ENCODE measurements at regions not wholly inside any gene's neighbourhood (a gene's known extent, or its start where the extent isn't known, plus 50 kb on each side); places are given as distances from the start of the nearest gene placed in this dataset.
"Not testable (repeated sequence)": the region's sequence is repeated elsewhere in the genome, so short reads cannot be mapped to it uniquely, and the experiment has no call there.

- Mint-ChIP-seq H3K36me3 (no peaks in the 10 kb centered on the region), H3K27me3 (no peaks in the 10 kb centered on the region), H3K4me3 (no peak overlapping the region), H3K27ac (no peak overlapping the region), H3K9me3 (no peaks in the 10 kb centered on the region), H3K4me1 (no peaks in the 10 kb centered on the region)
- no peak for ATAC-seq (ENCODE audit: low read depth)
- POLR2A ChIA-PET: no interaction called here
- DNase-seq: no peak
Measured at GRCh38 chr3:168964736-168965135, 698.8 kb downstream of the MECOM start.

GRCh38 chr3:168961271-168961670 is 702.2 kb downstream of the MECOM start:
- POLR2A ChIA-PET: no interaction called here
- no peak for ATAC-seq (ENCODE audit: low read depth)
- no peak overlapping the region for H3K27ac Mint-ChIP-seq
- DNase-seq: no peak
- no peaks in the 10 kb centered on the region for H3K27me3 Mint-ChIP-seq
- H3K9me3 Mint-ChIP-seq: no peaks in the 10 kb centered on the region
- H3K4me1 Mint-ChIP-seq: no peaks in the 10 kb centered on the region
- H3K4me3 Mint-ChIP-seq: no peak overlapping the region
- H3K36me3 Mint-ChIP-seq: no peaks in the 10 kb centered on the region

GRCh38 chr3:168959731-168960130 is 703.8 kb downstream of the MECOM start:
- H3K9me3 Mint-ChIP-seq: no peaks in the 10 kb centered on the region
- no peaks in the 10 kb centered on the region for H3K36me3 Mint-ChIP-seq
- DNase-seq: no peak
- H3K27me3 Mint-ChIP-seq: no peaks in the 10 kb centered on the region
- POLR2A ChIA-PET: no interaction called here
- H3K4me1 Mint-ChIP-seq: no peaks in the 10 kb centered on the region
- H3K27ac Mint-ChIP-seq: no peak overlapping the region
- no peak overlapping the region for H3K4me3 Mint-ChIP-seq
- no peak for ATAC-seq (ENCODE audit: low read depth)

- Mint-ChIP-seq H3K36me3 (no peaks in the 10 kb centered on the region), H3K9me3 (no peaks in the 10 kb centered on the region), H3K4me1 (no peaks in the 10 kb centered on the region), H3K4me3 (no peak overlapping the region), H3K27me3 (no peaks in the 10 kb centered on the region), H3K27ac (no peak overlapping the region)
- POLR2A ChIA-PET: no interaction called here
- ATAC-seq (ENCODE audit: low read depth) (no peak), DNase-seq (no peak)
Measured at GRCh38 chr3:168958466-168958865, 705.0 kb downstream of the MECOM start.

GRCh38 chr3:168956076-168956475 is 707.4 kb downstream of the MECOM start:
- H3K36me3 Mint-ChIP-seq: no peaks in the 10 kb centered on the region
- no peak for ATAC-seq (ENCODE audit: low read depth)
- POLR2A ChIA-PET: no interaction called here
- no peak for DNase-seq
- no peak overlapping the region for H3K27ac Mint-ChIP-seq
- no peaks in the 10 kb centered on the region for H3K27me3 Mint-ChIP-seq
- no peaks in the 10 kb centered on the region for H3K4me1 Mint-ChIP-seq
- no peak overlapping the region for H3K4me3 Mint-ChIP-seq
- no peaks in the 10 kb centered on the region for H3K9me3 Mint-ChIP-seq

GRCh38 chr3:168952551-168952950 is 711.0 kb downstream of the MECOM start:
- H3K36me3 Mint-ChIP-seq: no peaks in the 10 kb centered on the region
- H3K4me3 Mint-ChIP-seq: no peak overlapping the region
- no peaks in the 10 kb centered on the region for H3K9me3 Mint-ChIP-seq
- H3K4me1 Mint-ChIP-seq: no peaks in the 10 kb centered on the region
- H3K27me3 Mint-ChIP-seq: no peaks in the 10 kb centered on the region
- DNase-seq (no peak), ATAC-seq (ENCODE audit: low read depth) (no peak)
- POLR2A ChIA-PET: no interaction called here
- H3K27ac Mint-ChIP-seq: no peak overlapping the region

- Mint-ChIP-seq H3K27ac (no peak overlapping the region), H3K4me1 (no peaks in the 10 kb centered on the region), H3K27me3 (no peaks in the 10 kb centered on the region), H3K4me3 (no peak overlapping the region), H3K36me3 (no peaks in the 10 kb centered on the region), H3K9me3 (no peaks in the 10 kb centered on the region)
- ATAC-seq (ENCODE audit: low read depth) (no peak), DNase-seq (no peak)
- POLR2A ChIA-PET: no interaction called here
Measured at GRCh38 chr3:168951884-168952283, 711.6 kb downstream of the MECOM start.

GRCh38 chr3:168951368-168951767 is 712.1 kb downstream of the MECOM start:
- Mint-ChIP-seq H3K36me3 (no peaks in the 10 kb centered on the region), H3K4me1 (no peaks in the 10 kb centered on the region), H3K27me3 (no peaks in the 10 kb centered on the region), H3K4me3 (no peak overlapping the region), H3K27ac (no peak overlapping the region), H3K9me3 (no peaks in the 10 kb centered on the region)
- no peak for ATAC-seq (ENCODE audit: low read depth)
- no peak for DNase-seq
- POLR2A ChIA-PET: no interaction called here

- Mint-ChIP-seq H3K4me3 (no peak overlapping the region), H3K36me3 (no peaks in the 10 kb centered on the region), H3K4me1 (no peaks in the 10 kb centered on the region), H3K9me3 (no peaks in the 10 kb centered on the region), H3K27me3 (no peaks in the 10 kb centered on the region), H3K27ac (no peak overlapping the region)
- POLR2A ChIA-PET: no interaction called here
- DNase-seq: no peak
- ATAC-seq (ENCODE audit: low read depth): no peak
Measured at GRCh38 chr3:168950622-168951021, 712.9 kb downstream of the MECOM start.

- Mint-ChIP-seq H3K4me3 (no peak overlapping the region), H3K36me3 (no peaks in the 10 kb centered on the region), H3K4me1 (no peaks in the 10 kb centered on the region), H3K9me3 (peaks cover 2% of the 10 kb centered on the region), H3K27ac (no peak overlapping the region), H3K27me3 (no peaks in the 10 kb centered on the region)
- ATAC-seq (ENCODE audit: low read depth) (no peak), DNase-seq (no peak)
- POLR2A ChIA-PET: no interaction called here
Measured at GRCh38 chr3:168939651-168940238, 723.8 kb downstream of the MECOM start.

GRCh38 chr3:168933614-168934013 is 729.9 kb downstream of the MECOM start:
- DNase-seq (no peak), ATAC-seq (ENCODE audit: low read depth) (no peak)
- Mint-ChIP-seq H3K4me1 (no peaks in the 10 kb centered on the region), H3K27ac (no peak overlapping the region), H3K9me3 (no peaks in the 10 kb centered on the region), H3K36me3 (no peaks in the 10 kb centered on the region), H3K4me3 (no peak overlapping the region), H3K27me3 (no peaks in the 10 kb centered on the region)
- POLR2A ChIA-PET: no interaction called here

GRCh38 chr3:168929997-168930396 is 733.5 kb downstream of the MECOM start:
- not testable (repeated sequence) for ATAC-seq (ENCODE audit: low read depth); H3K4me1 Mint-ChIP-seq; H3K36me3 Mint-ChIP-seq; H3K4me3 Mint-ChIP-seq; H3K27ac Mint-ChIP-seq; H3K9me3 Mint-ChIP-seq; DNase-seq; H3K27me3 Mint-ChIP-seq
- POLR2A ChIA-PET: interaction anchor here (0.6 kb wide), 1 partner anchor 9 kb away, joined by 3 read pairs; no protein-coding TSS in a partner anchor

- DNase-seq: no peak
- Mint-ChIP-seq H3K4me1 (no peaks in the 10 kb centered on the region), H3K4me3 (no peak overlapping the region), H3K9me3 (no peaks in the 10 kb centered on the region), H3K36me3 (no peaks in the 10 kb centered on the region), H3K27ac (no peak overlapping the region), H3K27me3 (no peaks in the 10 kb centered on the region)
- POLR2A ChIA-PET: no interaction called here
- no peak for ATAC-seq (ENCODE audit: low read depth)
Measured at GRCh38 chr3:168926426-168926825, 737.1 kb downstream of the MECOM start.

GRCh38 chr3:168925568-168925967 is 737.9 kb downstream of the MECOM start:
- Mint-ChIP-seq H3K27me3 (no peaks in the 10 kb centered on the region), H3K9me3 (no peaks in the 10 kb centered on the region), H3K27ac (no peak overlapping the region), H3K36me3 (no peaks in the 10 kb centered on the region), H3K4me3 (no peak overlapping the region), H3K4me1 (no peaks in the 10 kb centered on the region)
- POLR2A ChIA-PET: no interaction called here
- ATAC-seq (ENCODE audit: low read depth) (no peak), DNase-seq (no peak)

GRCh38 chr3:168914662-168915061 is 748.9 kb downstream of the MECOM start:
- Mint-ChIP-seq H3K36me3 (no peaks in the 10 kb centered on the region), H3K27me3 (no peaks in the 10 kb centered on the region), H3K27ac (no peak overlapping the region), H3K9me3 (no peaks in the 10 kb centered on the region), H3K4me3 (no peak overlapping the region), H3K4me1 (no peaks in the 10 kb centered on the region)
- ATAC-seq (ENCODE audit: low read depth): no peak
- POLR2A ChIA-PET: no interaction called here
- no peak for DNase-seq
